ENCODE measurements at regions not wholly inside any gene's neighbourhood (a gene's known extent, or its start where the extent isn't known, plus 50 kb on each side); places are given as distances from the start of the nearest gene placed in this dataset.

DNA sequence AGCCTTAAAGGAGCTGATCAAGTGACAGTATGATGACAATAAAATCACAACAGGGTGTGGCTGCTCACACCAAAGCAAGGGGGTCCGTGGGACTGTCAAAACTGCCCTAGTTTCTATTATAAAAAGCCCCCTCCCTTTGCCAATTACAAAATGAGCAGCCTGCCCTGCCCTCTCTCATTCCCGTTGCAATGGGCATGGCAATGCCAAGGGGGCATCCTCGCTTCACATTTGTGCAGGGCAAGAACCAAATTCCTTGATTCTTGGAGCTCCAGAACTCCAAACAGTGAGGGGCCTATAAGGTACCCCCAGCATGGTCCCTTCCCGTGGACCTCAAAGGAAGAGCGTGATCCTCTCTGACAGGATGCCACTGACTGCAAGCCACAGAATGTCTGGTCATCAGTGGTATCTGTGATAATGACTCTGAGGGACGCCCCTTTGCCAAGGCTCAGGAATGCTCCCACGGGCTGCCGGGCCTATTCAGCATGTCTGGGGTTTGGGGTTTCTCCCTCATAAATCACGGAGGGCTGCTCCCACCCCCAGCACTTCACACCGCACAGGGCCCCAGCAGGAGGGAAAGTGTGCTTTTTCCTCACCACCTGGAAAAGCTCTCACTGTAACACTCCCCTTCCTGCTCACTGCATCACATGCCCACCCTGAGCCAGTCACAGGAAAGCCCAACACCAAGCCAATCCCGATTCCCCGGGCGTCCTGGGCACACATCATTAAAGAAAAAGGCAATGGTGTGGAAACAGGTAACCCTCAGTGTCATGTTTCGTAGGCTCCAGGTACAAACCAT is 105.1 kb upstream of the TRPM1 start (continued):
- TF ChIP-seq, protein P1, sequence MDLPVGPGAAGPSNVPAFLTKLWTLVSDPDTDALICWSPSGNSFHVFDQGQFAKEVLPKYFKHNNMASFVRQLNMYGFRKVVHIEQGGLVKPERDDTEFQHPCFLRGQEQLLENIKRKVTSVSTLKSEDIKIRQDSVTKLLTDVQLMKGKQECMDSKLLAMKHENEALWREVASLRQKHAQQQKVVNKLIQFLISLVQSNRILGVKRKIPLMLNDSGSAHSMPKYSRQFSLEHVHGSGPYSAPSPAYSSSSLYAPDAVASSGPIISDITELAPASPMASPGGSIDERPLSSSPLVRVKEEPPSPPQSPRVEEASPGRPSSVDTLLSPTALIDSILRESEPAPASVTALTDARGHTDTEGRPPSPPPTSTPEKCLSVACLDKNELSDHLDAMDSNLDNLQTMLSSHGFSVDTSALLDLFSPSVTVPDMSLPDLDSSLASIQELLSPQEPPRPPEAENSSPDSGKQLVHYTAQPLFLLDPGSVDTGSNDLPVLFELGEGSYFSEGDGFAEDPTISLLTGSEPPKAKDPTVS (IDR thresholded peaks at IDR 0.05; ENCODE audit: low read depth, low read length), result no peak

DNA sequence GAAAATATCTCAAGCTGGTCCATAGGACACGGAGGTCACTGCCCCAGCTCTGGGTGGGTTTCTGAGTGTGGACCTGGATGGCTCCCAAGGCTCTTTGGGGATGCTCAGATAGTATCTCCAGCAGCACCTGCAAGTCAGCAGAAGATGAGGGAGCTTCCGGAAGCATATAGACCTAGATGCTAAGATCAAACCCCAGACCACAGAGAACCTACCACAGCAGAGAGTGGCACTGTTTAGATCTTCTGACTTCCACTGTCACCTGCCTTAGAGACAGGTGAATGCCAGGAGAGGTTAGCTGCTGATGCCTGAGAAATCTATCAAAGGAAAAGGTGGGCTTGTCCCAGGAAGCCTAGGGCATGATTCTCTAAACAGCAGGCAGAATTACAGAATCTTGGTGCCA is 105.7 kb upstream of the TRPM1 start:
- no peak overlapping the region for H3K9ac ChIP-seq (ENCODE audit: control insufficient read depth, insufficient read depth, low read length)
- H3K36me3 ChIP-seq (ENCODE audit: control insufficient read depth in 2 of 2, insufficient read depth in 2 of 2, low read length in 1 of 2), result no peaks in the 10 kb centered on the region
- FAIRE-seq (no peak), ATAC-seq (no peak), DNase-seq (ENCODE audit: low read depth, low spot score) (no peak)
- ChIA-PET CTCF (interaction anchor here (0.7 to 14.5 kb wide), 4 partner anchors 8 to 288 kb away, joined by 3 to 197 read pairs (median 10); no protein-coding TSS in a partner anchor), RAD21 (ENCODE audit: unreplicated experiment) (interaction anchor here (1.1 kb wide), 1 partner anchor 8 kb away, joined by 3 read pairs; no protein-coding TSS in a partner anchor), POLR2A (no interaction called here), SMC1A (ENCODE audit: uncharacterized antibody, unreplicated experiment) (interaction anchor here (1.3 to 2.3 kb wide), 3 partner anchors 56 to 281 kb away, joined by 3 to 11 read pairs (median 5); no protein-coding TSS in a partner anchor)
- TF ChIP-seq CBX3 (IDR thresholded peaks at IDR 0.05; ENCODE audit: borderline replicate concordance, low read depth), result no peak
- no peak for TF ChIP-seq EED (IDR thresholded peaks at IDR 0.05; ENCODE audit: low read depth)
- TF ChIP-seq, protein P2, sequence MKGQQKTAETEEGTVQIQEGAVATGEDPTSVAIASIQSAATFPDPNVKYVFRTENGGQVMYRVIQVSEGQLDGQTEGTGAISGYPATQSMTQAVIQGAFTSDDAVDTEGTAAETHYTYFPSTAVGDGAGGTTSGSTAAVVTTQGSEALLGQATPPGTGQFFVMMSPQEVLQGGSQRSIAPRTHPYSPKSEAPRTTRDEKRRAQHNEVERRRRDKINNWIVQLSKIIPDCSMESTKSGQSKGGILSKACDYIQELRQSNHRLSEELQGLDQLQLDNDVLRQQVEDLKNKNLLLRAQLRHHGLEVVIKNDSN (IDR thresholded peaks at IDR 0.05; ENCODE audit: borderline replicate concordance, extremely low read length, insufficient read depth, low read depth, low read length), result no peak
- no peak for TF ChIP-seq SUPT20H (IDR thresholded peaks at IDR 0.05; ENCODE audit: borderline replicate concordance, control insufficient read depth, low read depth, low read length)
- TF ChIP-seq NR2F1 (conservative IDR thresholded peaks at IDR 0.05), result no peak
- TF ChIP-seq CEBPB (IDR thresholded peaks at IDR 0.05; ENCODE audit: borderline replicate concordance in 1 of 2, low read depth in 2 of 2, low read length in 2 of 2), result no peak
- TF ChIP-seq PAX5 (IDR thresholded peaks at IDR 0.05; ENCODE audit: borderline replicate concordance, low read depth, low read length), result no peak
- TF ChIP-seq, protein P1 (IDR thresholded peaks at IDR 0.05; ENCODE audit: low read depth, low read length), result no peak
- no peak for TF ChIP-seq BMI1 (IDR thresholded peaks at IDR 0.05; ENCODE audit: borderline replicate concordance)
- TF ChIP-seq HCFC1 (IDR thresholded peaks at IDR 0.05; ENCODE audit: low read length), result no peak
- BruUV-seq (replicated peaks), result no TSS peak
- H3K27ac ChIP-seq (ENCODE audit: control insufficient read depth, insufficient read depth), result no peak overlapping the region
- no peak overlapping the region for H3K4me2 ChIP-seq (ENCODE audit: control insufficient read depth, insufficient read depth)
- no peaks in the 10 kb centered on the region for H3K27me3 ChIP-seq (replicated peaks in 1 of 2; ENCODE audit: control insufficient read depth in 2 of 2, insufficient read depth in 2 of 2, low read length in 1 of 2)
- H4K20me1 ChIP-seq (ENCODE audit: control insufficient read depth, insufficient read depth), result no peaks in the 10 kb centered on the region
- H2AFZ ChIP-seq (ENCODE audit: control insufficient read depth, low read depth, low read length), result no peak overlapping the region
- peaks cover 3% of the 10 kb centered on the region; the same call in 1 of the 3 replicates for H3K9me3 ChIP-seq (replicated peaks; ENCODE audit: control insufficient read depth, insufficient read depth, low read length)
- intact Hi-C loops (cut with micrococcal nuclease; ENCODE audit: unreplicated experiment) (no loop called here), in situ Hi-C loops (cut with MboI) (no loop called here)
- no peaks in the 10 kb centered on the region for H3K79me2 ChIP-seq (ENCODE audit: control insufficient read depth, insufficient read depth, low read length)
- peaks cover 8% of the 10 kb centered on the region for H3K4me1 ChIP-seq (ENCODE audit: control insufficient read depth, insufficient read depth, low read length)
- WGBS (ENCODE audit: insufficient coverage, insufficient replicate concordance, low lambda C conversion rate, missing lambda C conversion rate), result 91% methylated on average over 2 of the region's 2 CpGs
- H3K4me3 ChIP-seq, result no peak overlapping the region
